CD4-positive, alpha-beta T cell treated with Interleukin-1 beta for 1 hour (primary cell): ENCODE measurements at regions not wholly inside any gene's neighbourhood (a gene's known extent, or its start where the extent isn't known, plus 50 kb on each side); places are given as distances from the start of the nearest gene placed in this dataset.
"Not testable (repeated sequence)": the region's sequence is repeated elsewhere in the genome, so short reads cannot be mapped to it uniquely, and the experiment has no call there.

ENCODE experiments used
- DNase-seq, 2 donors: peaks; one replicate each; pipeline ENCODE4 v3.0.0-alpha.2; 2020 to 2022

- no peak for DNase-seq
Measured at GRCh38 chr6:103720393-103720792, 1139.3 kb downstream of the HACE1 start.

- no peak for DNase-seq
Measured at GRCh38 chr6:103719545-103719944, 1140.2 kb downstream of the HACE1 start.

- no peak for DNase-seq
Measured at GRCh38 chr6:103715269-103715668, 1144.5 kb downstream of the HACE1 start.

GRCh38 chr6:103709236-103709635 lies 1150.5 kb downstream of the HACE1 start:
- not testable (repeated sequence) for DNase-seq

- DNase-seq, result no peak
Measured at GRCh38 chr6:103707596-103708325, 1152.0 kb downstream of the HACE1 start.

GRCh38 chr6:103699769-103700168 lies 1160.0 kb downstream of the HACE1 start:
- DNase-seq, result no peak

- no peak for DNase-seq
Measured at GRCh38 chr6:103687430-103687829, 1172.3 kb downstream of the HACE1 start.

- no peak for DNase-seq
Measured at GRCh38 chr6:103680116-103680515, 1179.6 kb downstream of the HACE1 start.

- DNase-seq, result no peak
Measured at GRCh38 chr6:103677290-103677689, 1182.4 kb downstream of the HACE1 start.

GRCh38 chr6:103675807-103676406 lies 1183.8 kb downstream of the HACE1 start:
- no peak for DNase-seq

GRCh38 chr6:103674790-103675189 lies 1184.9 kb downstream of the HACE1 start:
- no peak for DNase-seq

GRCh38 chr6:103672169-103672568 lies 1187.5 kb downstream of the HACE1 start:
- DNase-seq, result no peak

- DNase-seq, result no peak
Measured at GRCh38 chr6:103629613-103630012, 1230.1 kb downstream of the HACE1 start.

- no peak for DNase-seq
Measured at GRCh38 chr6:103617642-103618041, 1242.1 kb downstream of the HACE1 start.

GRCh38 chr6:103587722-103588121 lies 1272.0 kb downstream of the HACE1 start:
- DNase-seq, result no peak

GRCh38 chr6:103578115-103578514 lies 1281.6 kb downstream of the HACE1 start:
- no peak for DNase-seq

- no peak for DNase-seq
Measured at GRCh38 chr6:103570431-103570830, 1289.3 kb downstream of the HACE1 start.

- no peak for DNase-seq
Measured at GRCh38 chr6:103554911-103555310, 1304.8 kb downstream of the HACE1 start.

GRCh38 chr6:103538381-103538780 lies 1321.3 kb downstream of the HACE1 start:
- DNase-seq, result no peak

- DNase-seq, result no peak
Measured at GRCh38 chr6:103534814-103535213, 1324.9 kb downstream of the HACE1 start.

- no peak for DNase-seq
Measured at GRCh38 chr6:103534095-103534494, 1325.6 kb downstream of the HACE1 start.

- no peak for DNase-seq
Measured at GRCh38 chr6:103522045-103522444, 1337.7 kb downstream of the HACE1 start.

GRCh38 chr6:103516336-103516735 lies 1343.4 kb downstream of the HACE1 start:
- DNase-seq, result no peak

GRCh38 chr6:103507052-103507451 lies 1352.7 kb downstream of the HACE1 start:
- no peak for DNase-seq

GRCh38 chr6:103505155-103505518 lies 1354.6 kb downstream of the HACE1 start:
- no peak for DNase-seq
